Posterior cingulate gyrus (tissue), 11 donors: ENCODE measurements at regions not wholly inside any gene's neighbourhood (a gene's known extent, or its start where the extent isn't known, plus 50 kb on each side); places are given as distances from the start of the nearest gene placed in this dataset.
"Not testable (repeated sequence)": the region's sequence is repeated elsewhere in the genome, so short reads cannot be mapped to it uniquely, and the experiment has no call there.

ENCODE experiments used
- DNase-seq, 10 donors: peaks; one replicate each; pipeline versions ENCODE4 v3.0.0 to v3.0.0-alpha.2; 2020 to 2021; ENCODE audit warnings: mixed read lengths in 3 of 10
- intact Hi-C: fragments of 100-400 bp; cut with DNase I; formaldehyde crosslinking; loops from one replicate; pipeline ENCODE4 v1.15.1; 2023

GRCh38 chr17:37830151-37830993 lies 85.5 kb upstream of the HNF1B start:
- no peak for DNase-seq
- intact Hi-C loops = no loop called here

GRCh38 chr17:37829592-37830123 lies 84.8 kb upstream of the HNF1B start:
- intact Hi-C loops = no loop called here
- DNase-seq = no peak

- intact Hi-C loops = no loop called here
- no peak for DNase-seq
Measured at GRCh38 chr17:37828651-37829124, 83.8 kb upstream of the HNF1B start.

GRCh38 chr17:37827905-37828650 lies 83.2 kb upstream of the HNF1B start:
- intact Hi-C loops = no loop called here
- DNase-seq = no peak

GRCh38 chr17:37826497-37827430 lies 81.9 kb upstream of the HNF1B start:
- peak in 1 of 10 donors; percentile 32 for DNase-seq
- intact Hi-C loops = no loop called here

GRCh38 chr17:37825851-37826250 lies 81.0 kb upstream of the HNF1B start:
- intact Hi-C loops = no loop called here
- no peak for DNase-seq

GRCh38 chr17:37824534-37825485 lies 80.0 kb upstream of the HNF1B start:
- DNase-seq = no peak
- intact Hi-C loops = no loop called here

GRCh38 chr17:37823996-37824395 lies 79.1 kb upstream of the HNF1B start:
- DNase-seq = no peak
- intact Hi-C loops = no loop called here

GRCh38 chr17:37820995-37821713 lies 76.3 kb upstream of the HNF1B start:
- intact Hi-C loops = no loop called here
- DNase-seq = no peak

- DNase-seq = no peak
- intact Hi-C loops = no loop called here
Measured at GRCh38 chr17:37820313-37820994, 75.6 kb upstream of the HNF1B start.

GRCh38 chr17:37818689-37819088 lies 73.8 kb upstream of the HNF1B start:
- DNase-seq = no peak
- intact Hi-C loops = loop anchor here (10.0 kb wide), 1 partner anchor 174 kb away; the partner anchor contains the start of gene DDX52

GRCh38 chr17:37816950-37817349 lies 72.1 kb upstream of the HNF1B start:
- DNase-seq = no peak
- intact Hi-C loops = loop anchor here (10.0 kb wide), 1 partner anchor 172 kb away; the partner anchor contains the start of gene DDX52

GRCh38 chr17:37815536-37815935 lies 70.7 kb upstream of the HNF1B start:
- DNase-seq = no peak
- intact Hi-C loops = loop anchor here (10.0 kb wide), 1 partner anchor 171 kb away; the partner anchor contains the start of gene DDX52

- peak in 2 of 10 donors; percentile 11 to 32 for DNase-seq
- intact Hi-C loops = loop anchor here (10.0 kb wide), 1 partner anchor 169 kb away; the partner anchor contains the start of gene DDX52
Measured at GRCh38 chr17:37813751-37814150, 68.9 kb upstream of the HNF1B start.

GRCh38 chr17:37808846-37809245 lies 64.0 kb upstream of the HNF1B start:
- intact Hi-C loops, DNase-seq: not testable (repeated sequence)

GRCh38 chr17:37802712-37803416 lies 58.0 kb upstream of the HNF1B start:
- intact Hi-C loops = no loop called here
- no peak for DNase-seq

GRCh38 chr17:37802061-37802595 lies 57.3 kb upstream of the HNF1B start:
- DNase-seq = no peak
- intact Hi-C loops = no loop called here
